Stomach (tissue), 4 donors: ENCODE measurements at regions not wholly inside any gene's neighbourhood (a gene's known extent, or its start where the extent isn't known, plus 50 kb on each side); places are given as distances from the start of the nearest gene placed in this dataset.

ENCODE experiments used
- EP300 ChIP-seq: sonication (generic); formaldehyde crosslinking; IDR thresholded peaks from one replicate; pipeline ENCODE4 v1.6.1; 2017; ENCODE audit warnings: antibody characterized with exemption
- POLR2A ChIP-seq, 4 donors: fragments of 450-650 bp; IDR thresholded peaks; one replicate each; pipeline ENCODE4 v1.6.1; 2016; ENCODE audit warnings: antibody characterized with exemption in 4 of 4, control low read depth in 2 of 4, mild to moderate bottlenecking in 1 of 4, moderate library complexity in 1 of 4
- POLR2AphosphoS5 ChIP-seq, 3 donors: sonication (generic); formaldehyde crosslinking; IDR thresholded peaks; one replicate each; pipeline ENCODE4 v1.6.1; 2016; ENCODE audit warnings: antibody characterized with exemption in 3 of 3
- TF ChIP-seq, protein P1 (sequence below), 7 experiments: fragments of 450-650 bp in 4 of 7; fragments of 200-600 bp in 3 of 7; sonication (generic) in 3 of 7; IDR thresholded peaks; one replicate each; pipeline ENCODE4 v1.5.1; 2016 to 2019; ENCODE audit warnings: antibody characterized with exemption in 7 of 7, control low read depth in 2 of 7, mild to moderate bottlenecking in 1 of 7

DNA sequence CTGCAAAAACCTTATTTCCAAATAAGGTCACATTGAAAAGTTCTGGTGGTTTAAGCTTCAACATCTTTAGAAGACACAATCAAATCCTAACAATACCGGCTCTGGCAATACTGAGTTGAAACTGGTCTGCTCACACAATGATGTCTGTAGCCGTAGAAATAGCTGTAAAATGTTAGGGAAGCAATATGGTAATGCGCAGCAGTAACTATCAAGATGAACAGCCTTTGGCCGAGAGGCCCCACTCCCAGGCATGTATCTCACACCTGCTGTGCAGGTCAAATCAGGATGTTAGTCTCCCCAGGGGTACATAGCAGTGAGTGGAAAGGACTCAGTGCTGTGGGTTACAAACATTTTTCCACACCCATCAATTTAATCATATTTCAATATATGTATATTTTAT, 207.1 kb downstream of the KATNAL1 start:
- TF ChIP-seq, protein P1, sequence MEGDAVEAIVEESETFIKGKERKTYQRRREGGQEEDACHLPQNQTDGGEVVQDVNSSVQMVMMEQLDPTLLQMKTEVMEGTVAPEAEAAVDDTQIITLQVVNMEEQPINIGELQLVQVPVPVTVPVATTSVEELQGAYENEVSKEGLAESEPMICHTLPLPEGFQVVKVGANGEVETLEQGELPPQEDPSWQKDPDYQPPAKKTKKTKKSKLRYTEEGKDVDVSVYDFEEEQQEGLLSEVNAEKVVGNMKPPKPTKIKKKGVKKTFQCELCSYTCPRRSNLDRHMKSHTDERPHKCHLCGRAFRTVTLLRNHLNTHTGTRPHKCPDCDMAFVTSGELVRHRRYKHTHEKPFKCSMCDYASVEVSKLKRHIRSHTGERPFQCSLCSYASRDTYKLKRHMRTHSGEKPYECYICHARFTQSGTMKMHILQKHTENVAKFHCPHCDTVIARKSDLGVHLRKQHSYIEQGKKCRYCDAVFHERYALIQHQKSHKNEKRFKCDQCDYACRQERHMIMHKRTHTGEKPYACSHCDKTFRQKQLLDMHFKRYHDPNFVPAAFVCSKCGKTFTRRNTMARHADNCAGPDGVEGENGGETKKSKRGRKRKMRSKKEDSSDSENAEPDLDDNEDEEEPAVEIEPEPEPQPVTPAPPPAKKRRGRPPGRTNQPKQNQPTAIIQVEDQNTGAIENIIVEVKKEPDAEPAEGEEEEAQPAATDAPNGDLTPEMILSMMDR (IDR thresholded peaks at IDR 0.05): no peak
- TF ChIP-seq EP300 (no peak), POLR2A (IDR thresholded peaks at IDR 0.05) (no peak), POLR2AphosphoS5 (IDR thresholded peaks at IDR 0.05) (no peak)
